Kidney (tissue), 13 donors: ENCODE measurements at regions not wholly inside any gene's neighbourhood (a gene's known extent, or its start where the extent isn't known, plus 50 kb on each side); places are given as distances from the start of the nearest gene placed in this dataset.

Experiments
- DNase-seq, 5 donors: peaks; one replicate each; pipeline ENCODE4 v3.0.0-alpha.2; 2013 to 2020
- FAIRE-seq: peaks from 2 replicates; lab custom pipeline; 2012; peaks lifted over from hg19 to GRCh38; lab: Jason Lieb, UNC
- H3K27ac ChIP-seq, 2 donors: one replicate each; pipeline ENCODE4 v1.7.0; 2013; ENCODE audit warnings: low read depth in 2 of 2, low read length in 2 of 2, inconsistent platforms in 1 of 2
- H3K27me3 ChIP-seq: one replicate; pipeline ENCODE4 v1.7.1; 2013; ENCODE audit warnings: low read length, inconsistent platforms; ENCODE audit not compliant: control insufficient read depth, insufficient read depth
- H3K36me3 ChIP-seq, 3 donors: one replicate each; pipeline versions ENCODE4 v1.7.0 to v1.7.1; 2013; ENCODE audit warnings: low read length in 3 of 3, control low read depth in 1 of 3, inconsistent platforms in 1 of 3; ENCODE audit not compliant: insufficient read depth in 3 of 3, control insufficient read depth in 2 of 3
- H3K4me1 ChIP-seq, 3 donors: one replicate each; pipeline versions ENCODE4 v1.7.0 to v1.7.1; 2013; ENCODE audit warnings: low read length in 3 of 3, inconsistent platforms in 1 of 3, low read depth in 1 of 3; ENCODE audit not compliant: control insufficient read depth in 2 of 3, insufficient read depth in 2 of 3
- H3K4me3 ChIP-seq, 3 donors: one replicate each; pipeline versions ENCODE4 v1.7.0 to v1.8.1; 2013; ENCODE audit warnings: low read length in 3 of 3, control low read depth in 1 of 3, inconsistent platforms in 1 of 3
- H3K9ac ChIP-seq, 3 donors: one replicate each; pipeline versions ENCODE4 v1.7.0 to v1.7.1; 2013; ENCODE audit warnings: low read length in 3 of 3, control low read depth in 1 of 3, inconsistent platforms in 1 of 3
- H3K9me3 ChIP-seq, 3 donors: one replicate each; pipeline versions ENCODE4 v1.7.0 to v1.7.1; 2013; ENCODE audit warnings: low read length in 3 of 3, control low read depth in 1 of 3, inconsistent platforms in 1 of 3; ENCODE audit not compliant: control insufficient read depth in 2 of 3, insufficient read depth in 1 of 3
- CTCF ChIP-seq: IDR thresholded peaks from 3 replicates; pipeline ENCODE4 v1.5.1; 2012; ENCODE audit warnings: mild to moderate bottlenecking, moderate library complexity, borderline replicate concordance; ENCODE audit not compliant: insufficient read depth; ENCODE audit errors: extremely low read depth
- intact Hi-C: fragments of 100-400 bp; cut with DNase I; formaldehyde crosslinking; loops from one replicate; pipeline ENCODE4 v1.11.1; 2022
- donor health status: control.
- donor health status: control.
- donor health status: control.
- donor health status: control.
- donor health status: control.
- donor health status: DM: yes; HTN: yes; CAD: no.
- donor health status: Normal renal cell carcinoma (clear cell type).

GRCh38 chr2:144156736-144157640, 362.9 kb downstream of the ZEB2 start:
- H3K9ac ChIP-seq: no peak overlapping the region
- H3K4me3 ChIP-seq: no peak overlapping the region
- FAIRE-seq (no peak), DNase-seq (no peak)
- H3K27ac ChIP-seq: no peak overlapping the region
- no peak for TF ChIP-seq CTCF
- H3K36me3 ChIP-seq: no peaks in the 10 kb centered on the region
- H3K4me1 ChIP-seq: no peaks in the 10 kb centered on the region
- no peaks in the 10 kb centered on the region for H3K9me3 ChIP-seq
- no peaks in the 10 kb centered on the region for H3K27me3 ChIP-seq
- intact Hi-C loops: no loop called here

GRCh38 chr2:144154205-144154604, 365.7 kb downstream of the ZEB2 start:
- FAIRE-seq (no peak), DNase-seq (no peak)
- Histone ChIP-seq H3K27me3 (no peaks in the 10 kb centered on the region), H3K9me3 (no peaks in the 10 kb centered on the region), H3K4me3 (no peak overlapping the region), H3K36me3 (no peaks in the 10 kb centered on the region), H3K27ac (no peak overlapping the region), H3K4me1 (no peaks in the 10 kb centered on the region), H3K9ac (no peak overlapping the region)
- intact Hi-C loops: no loop called here
- TF ChIP-seq CTCF: no peak

- Histone ChIP-seq H3K4me3 (no peak overlapping the region), H3K27me3 (no peaks in the 10 kb centered on the region), H3K27ac (no peak overlapping the region), H3K9ac (no peak overlapping the region), H3K4me1 (no peaks in the 10 kb centered on the region), H3K36me3 (no peaks in the 10 kb centered on the region), H3K9me3 (no peaks in the 10 kb centered on the region)
- intact Hi-C loops: no loop called here
- DNase-seq (peak in 1 of 5 donors; percentile 19), FAIRE-seq (no peak)
- TF ChIP-seq CTCF: no peak
Measured at GRCh38 chr2:144152817-144153271, 367.1 kb downstream of the ZEB2 start.
